Neuronal stem cell (in vitro differentiated cells): ENCODE measurements at regions not wholly inside any gene's neighbourhood (a gene's known extent, or its start where the extent isn't known, plus 50 kb on each side); places are given as distances from the start of the nearest gene placed in this dataset.

Experiments
- DNase-seq: peaks from one replicate; pipeline ENCODE4 v3.0.0-alpha.2; 2013; ENCODE audit warnings: low spot score
- H2AFZ ChIP-seq: one replicate; pipeline ENCODE4 v1.6.1; 2013; ENCODE audit warnings: mild to moderate bottlenecking, low read length, inconsistent platforms
- H2AK5ac ChIP-seq: 2 replicates; pipeline ENCODE4 v1.6.1; 2013; ENCODE audit warnings: low read depth, mild to moderate bottlenecking, inconsistent platforms, low read length, moderate library complexity, mixed read lengths
- H2BK120ac ChIP-seq: 2 replicates; pipeline ENCODE4 v1.6.1; 2013; ENCODE audit warnings: low read depth, mild to moderate bottlenecking, inconsistent platforms, low read length, moderate library complexity, mixed read lengths
- H2BK12ac ChIP-seq: one replicate; pipeline ENCODE4 v1.6.1; 2013; ENCODE audit warnings: low read length, inconsistent platforms
- H2BK15ac ChIP-seq: 2 replicates; pipeline ENCODE4 v1.6.1; 2013; ENCODE audit warnings: mild to moderate bottlenecking, low read length, inconsistent platforms, mixed read lengths
- H2BK5ac ChIP-seq: one replicate; pipeline ENCODE4 v1.6.1; 2013; ENCODE audit warnings: inconsistent platforms, mild to moderate bottlenecking, low read length, moderate library complexity
- H3K14ac ChIP-seq: one replicate; pipeline ENCODE4 v1.6.1; 2013; ENCODE audit warnings: low read length, inconsistent platforms
- H3K18ac ChIP-seq: 2 replicates; pipeline ENCODE4 v1.6.1; 2013; ENCODE audit warnings: low read length, inconsistent platforms
- H3K23ac ChIP-seq: 2 replicates; pipeline ENCODE4 v1.6.1; 2013; ENCODE audit warnings: low read depth, mild to moderate bottlenecking, mixed read lengths, low read length, inconsistent platforms; ENCODE audit not compliant: poor library complexity
- H3K27ac ChIP-seq: replicated peaks from 3 replicates; pipeline ENCODE4 v1.5.1; 2013; ENCODE audit warnings: low read length, inconsistent platforms
- H3K27me3 ChIP-seq, 3 experiments: 2 replicates each; pipeline ENCODE4 v1.6.1; 2013; ENCODE audit warnings: low read length in 3 of 3, mild to moderate bottlenecking in 2 of 3, inconsistent platforms in 1 of 3, low read depth in 1 of 3, mixed read lengths in 1 of 3, moderate library complexity in 1 of 3; ENCODE audit not compliant: control insufficient read depth in 3 of 3, insufficient read depth in 3 of 3
- H3K36me3 ChIP-seq, 2 donors: replicated peaks in 1 of 2; 2 replicates each; pipeline ENCODE4 v1.6.1; 2013; ENCODE audit warnings: low read length in 2 of 2; ENCODE audit not compliant: control insufficient read depth in 2 of 2, insufficient read depth in 2 of 2
- H3K4ac ChIP-seq: 2 replicates; pipeline ENCODE4 v1.6.1; 2013; ENCODE audit warnings: inconsistent platforms, mild to moderate bottlenecking, low read length, moderate library complexity
- H3K4me1 ChIP-seq, 2 donors: 1 replicate in 1 of 2; 2 replicates in 1 of 2; pipeline ENCODE4 v1.6.1; 2013; ENCODE audit warnings: low read length in 2 of 2, low read depth in 1 of 2; ENCODE audit not compliant: control insufficient read depth in 2 of 2, insufficient read depth in 1 of 2
- H3K4me2 ChIP-seq: one replicate; pipeline ENCODE4 v1.6.1; 2013; ENCODE audit warnings: mild to moderate bottlenecking, low read length, inconsistent platforms; ENCODE audit not compliant: insufficient read depth, poor library complexity, severe bottlenecking
- H3K4me3 ChIP-seq, 2 donors: 2 replicates each; pipeline ENCODE4 v1.5.1; 2013; ENCODE audit warnings: low read length in 2 of 2, mild to moderate bottlenecking in 2 of 2, inconsistent platforms in 1 of 2, moderate library complexity in 1 of 2
- H3K79me1 ChIP-seq: one replicate; pipeline ENCODE4 v1.6.1; 2013; ENCODE audit warnings: low read depth, mild to moderate bottlenecking, inconsistent platforms, low read length, moderate library complexity
- H3K9ac ChIP-seq: one replicate; pipeline ENCODE4 v1.6.1; 2013; ENCODE audit warnings: mild to moderate bottlenecking, low read depth, low read length, inconsistent platforms; ENCODE audit not compliant: poor library complexity
- H3K9me3 ChIP-seq, 2 donors: replicated peaks in 1 of 2; 2 replicates each; pipeline versions ENCODE3 to v1.6.1; 2013; ENCODE audit warnings: low read length in 2 of 2, mild to moderate bottlenecking in 2 of 2, inconsistent platforms in 1 of 2, low read depth in 1 of 2, mixed read lengths in 1 of 2, moderate library complexity in 1 of 2; ENCODE audit not compliant: control insufficient read depth in 2 of 2, insufficient read depth in 1 of 2
- H4K8ac ChIP-seq: one replicate; pipeline ENCODE4 v1.6.1; 2013; ENCODE audit warnings: low read depth, mild to moderate bottlenecking, inconsistent platforms, low read length, moderate library complexity
- H4K91ac ChIP-seq: one replicate; pipeline ENCODE4 v1.6.1; 2013; ENCODE audit warnings: low read length, low read depth, mild to moderate bottlenecking, inconsistent platforms; ENCODE audit not compliant: poor library complexity
- WGBS, 2 donors: extraction: QIAGEN DNeasy Blood & Tissue Kit; methylation state at CpG; one replicate each; pipeline ENCODE4 v1.1.7; 2013; ENCODE audit warnings: missing lambda C conversion rate in 2 of 2, mixed read lengths in 1 of 2; ENCODE audit not compliant: insufficient read length in 2 of 2, insufficient replicate concordance in 1 of 2; ENCODE audit errors: extremely low coverage in 2 of 2; 5-methylcytosine and 5-hydroxymethylcytosine counted together

GRCh38 chr2:120873958-120874887 is 138.6 kb downstream of the GLI2 start:
- no peak overlapping the region for H3K23ac ChIP-seq
- no peak overlapping the region for H4K91ac ChIP-seq
- peaks cover 0 to 21% of the 10 kb centered on the region in 2 donors for H3K36me3 ChIP-seq
- no CpG with 5 or more reads among the region's 27 CpGs for WGBS, 2 donors
- no peak overlapping the region for H2AFZ ChIP-seq
- no peak overlapping the region for H2BK12ac ChIP-seq
- no peak overlapping the region for H2BK15ac ChIP-seq
- H3K4me1 ChIP-seq, result peaks cover 27 to 36% of the 10 kb centered on the region in 2 donors
- no peak overlapping the region for H3K4me3 ChIP-seq
- H2AK5ac ChIP-seq, result no peak overlapping the region
- no peak overlapping the region for H4K8ac ChIP-seq
- H3K9ac ChIP-seq, result peak overlapping the region; percentile 75
- DNase-seq, result no peak
- H3K27me3 ChIP-seq, result no peaks in the 10 kb centered on the region
- no peak overlapping the region for H3K4me2 ChIP-seq
- H2BK5ac ChIP-seq, result no peak overlapping the region
- no peak overlapping the region for H2BK120ac ChIP-seq
- no peaks in the 10 kb centered on the region for H3K9me3 ChIP-seq
- H3K4ac ChIP-seq, result no peak overlapping the region
- H3K27ac ChIP-seq, result no peak overlapping the region
- no peak overlapping the region for H3K14ac ChIP-seq
- H3K18ac ChIP-seq, result peak overlapping the region; percentile 7
- peaks cover 21% of the 10 kb centered on the region for H3K79me1 ChIP-seq

- Histone ChIP-seq H4K91ac (no peak overlapping the region), H3K4ac (no peak overlapping the region), H3K4me1 (peaks cover 32 to 39% of the 10 kb centered on the region in 2 donors), H3K23ac (no peak overlapping the region), H3K27ac (no peak overlapping the region), H3K4me3 (no peak overlapping the region), H3K18ac (peak overlapping the region; percentile 58), H2AFZ (no peak overlapping the region), H3K9me3 (no peaks in the 10 kb centered on the region), H3K36me3 (peaks cover 0 to 21% of the 10 kb centered on the region in 2 donors), H3K9ac (peak overlapping the region; percentile 17), H3K4me2 (no peak overlapping the region), H3K14ac (peak overlapping the region; percentile 4), H2BK120ac (no peak overlapping the region), H2BK12ac (no peak overlapping the region), H4K8ac (no peak overlapping the region), H2BK15ac (no peak overlapping the region), H3K27me3 (no peaks in the 10 kb centered on the region), H3K79me1 (peaks cover 21% of the 10 kb centered on the region), H2BK5ac (no peak overlapping the region), H2AK5ac (no peak overlapping the region)
- no CpG with 5 or more reads among the region's 5 CpGs for WGBS, 2 donors
- DNase-seq, result no peak
Observed at GRCh38 chr2:120874888-120875275, 139.2 kb downstream of the GLI2 start.

- Histone ChIP-seq H2BK120ac (no peak overlapping the region), H3K36me3 (peaks cover 0 to 16% of the 10 kb centered on the region in 2 donors), H3K9me3 (no peaks in the 10 kb centered on the region), H2BK12ac (no peak overlapping the region), H2AK5ac (no peak overlapping the region), H2AFZ (no peak overlapping the region), H3K27me3 (no peaks in the 10 kb centered on the region), H4K8ac (no peak overlapping the region), H3K4me1 (peaks cover 36 to 42% of the 10 kb centered on the region in 2 donors), H3K14ac (no peak overlapping the region), H2BK15ac (no peak overlapping the region), H2BK5ac (no peak overlapping the region), H3K9ac (peak overlapping the region; percentile 17), H3K4me2 (no peak overlapping the region), H4K91ac (no peak overlapping the region), H3K4me3 (no peak overlapping the region), H3K23ac (no peak overlapping the region), H3K27ac (no peak overlapping the region), H3K4ac (no peak overlapping the region), H3K18ac (peak overlapping the region; percentile 50), H3K79me1 (peaks cover 21% of the 10 kb centered on the region)
- no peak for DNase-seq
- WGBS, 2 donors, result no CpG with 5 or more reads among the region's 11 CpGs
Observed at GRCh38 chr2:120875431-120875830, 139.8 kb downstream of the GLI2 start.

- Histone ChIP-seq H2BK12ac (no peak overlapping the region), H3K9me3 (no peaks in the 10 kb centered on the region), H2BK5ac (no peak overlapping the region), H3K4me2 (no peak overlapping the region), H3K9ac (no peak overlapping the region), H3K14ac (no peak overlapping the region), H3K4me1 (peaks cover 36 to 42% of the 10 kb centered on the region in 2 donors), H2BK120ac (no peak overlapping the region), H3K36me3 (peaks cover 0 to 11% of the 10 kb centered on the region in 2 donors), H4K91ac (peak overlapping the region; percentile 6), H3K79me1 (peaks cover 25% of the 10 kb centered on the region), H3K18ac (peak overlapping the region; percentile 0), H3K23ac (no peak overlapping the region), H2AK5ac (no peak overlapping the region), H3K4ac (no peak overlapping the region), H3K27me3 (no peaks in the 10 kb centered on the region), H3K4me3 (no peak overlapping the region), H2AFZ (no peak overlapping the region), H2BK15ac (no peak overlapping the region), H3K27ac (no peak overlapping the region), H4K8ac (peak overlapping the region; percentile 52)
- WGBS, 2 donors, result no CpG with 5 or more reads among the region's 11 CpGs
- DNase-seq, result no peak
Observed at GRCh38 chr2:120876526-120877280, 141.0 kb downstream of the GLI2 start.
